ENCODE measurements at regions not wholly inside any gene's neighbourhood (a gene's known extent, or its start where the extent isn't known, plus 50 kb on each side); places are given as distances from the start of the nearest gene placed in this dataset.

- DNase-seq: no peak
Observed at GRCh38 chr3:147589016-147589415, 179.9 kb downstream of the ZIC1 start.

- no peak for DNase-seq
Observed at GRCh38 chr3:147604136-147604535, 195.0 kb downstream of the ZIC1 start.

- DNase-seq: no peak
Observed at GRCh38 chr3:147613725-147614124, 204.6 kb downstream of the ZIC1 start.

GRCh38 chr3:147614210-147614609, 205.0 kb downstream of the ZIC1 start:
- no peak for DNase-seq

- no peak for DNase-seq
Observed at GRCh38 chr3:147615035-147615434, 205.9 kb downstream of the ZIC1 start.

- DNase-seq: peak in 1 of 2 donors; percentile 17
Observed at GRCh38 chr3:147616998-147617619, 207.9 kb downstream of the ZIC1 start.

GRCh38 chr3:147618691-147619090, 209.5 kb downstream of the ZIC1 start:
- DNase-seq: no peak

- DNase-seq: no peak
Observed at GRCh38 chr3:147619921-147620560, 210.9 kb downstream of the ZIC1 start.

GRCh38 chr3:147620906-147621305, 211.7 kb downstream of the ZIC1 start:
- no peak for DNase-seq

GRCh38 chr3:147630921-147631415, 221.8 kb downstream of the ZIC1 start:
- DNase-seq: no peak

GRCh38 chr3:147640781-147641180, 231.6 kb downstream of the ZIC1 start:
- no peak for DNase-seq

- no peak for DNase-seq
Observed at GRCh38 chr3:147645761-147646160, 236.6 kb downstream of the ZIC1 start.

GRCh38 chr3:147649475-147649874, 240.3 kb downstream of the ZIC1 start:
- DNase-seq: no peak

- DNase-seq: no peak
Observed at GRCh38 chr3:147651107-147651778, 242.1 kb downstream of the ZIC1 start.

GRCh38 chr3:147652651-147653366, 243.6 kb downstream of the ZIC1 start:
- DNase-seq: no peak

- no peak for DNase-seq
Observed at GRCh38 chr3:147653367-147653923, 244.3 kb downstream of the ZIC1 start.

GRCh38 chr3:147654827-147655226, 245.7 kb downstream of the ZIC1 start:
- DNase-seq: no peak

GRCh38 chr3:147655236-147655635, 246.1 kb downstream of the ZIC1 start:
- no peak for DNase-seq

- no peak for DNase-seq
Observed at GRCh38 chr3:147656023-147656422, 246.9 kb downstream of the ZIC1 start.

- no peak for DNase-seq
Observed at GRCh38 chr3:147661916-147662315, 252.8 kb downstream of the ZIC1 start.

GRCh38 chr3:147662705-147663104, 253.5 kb downstream of the ZIC1 start:
- DNase-seq: no peak

GRCh38 chr3:147669077-147669476, 259.9 kb downstream of the ZIC1 start:
- no peak for DNase-seq

- DNase-seq: no peak
Observed at GRCh38 chr3:147672035-147672434, 262.9 kb downstream of the ZIC1 start.

Data from inflammatory macrophage (primary cell).